ENCODE measurements at regions not wholly inside any gene's neighbourhood (a gene's known extent, or its start where the extent isn't known, plus 50 kb on each side); places are given as distances from the start of the nearest gene placed in this dataset.

- Mint-ChIP-seq H3K36me3 (ENCODE audit: unreplicated experiment) (peaks cover 5% of the 10 kb centered on the region), H3K9me3 (ENCODE audit: unreplicated experiment) (peaks cover 4% of the 10 kb centered on the region), H3K4me3 (ENCODE audit: unreplicated experiment) (peak overlapping the region; percentile 2), H3K27ac (ENCODE audit: unreplicated experiment) (no peak overlapping the region), H3K27me3 (ENCODE audit: unreplicated experiment) (no peaks in the 10 kb centered on the region), H3K4me1 (ENCODE audit: low read depth, unreplicated experiment) (peaks cover 17% of the 10 kb centered on the region)
- no peak for DNase-seq
- no peak for TF ChIP-seq CTCF (IDR thresholded peaks at IDR 0.05; ENCODE audit: partially characterized antibody, unreplicated experiment)
Observed at GRCh38 chr5:74469234-74469994, 171.1 kb downstream of the ENC1 start.

DNA sequence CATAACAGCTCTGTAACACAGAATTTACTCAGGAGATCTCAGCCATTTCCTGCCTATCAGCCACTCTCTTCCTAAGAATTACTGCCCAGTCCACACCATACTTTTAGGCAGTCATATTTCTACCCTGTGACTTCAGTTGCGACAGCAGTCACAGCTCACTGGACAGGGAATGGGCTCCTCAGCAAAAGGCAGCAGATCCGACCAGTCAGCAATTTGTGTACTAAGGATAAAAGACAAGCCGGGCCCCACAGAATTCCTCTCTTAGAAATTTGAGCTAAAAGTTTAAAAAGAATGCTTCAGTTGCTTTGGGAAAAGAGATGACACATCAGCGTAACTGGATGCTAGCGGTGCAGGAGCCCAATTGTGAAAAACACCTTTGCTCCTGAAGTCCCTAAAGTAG, 172.1 kb downstream of the ENC1 start:
- Mint-ChIP-seq H3K27me3 (ENCODE audit: unreplicated experiment) (no peaks in the 10 kb centered on the region), H3K27ac (ENCODE audit: unreplicated experiment) (no peak overlapping the region), H3K4me3 (ENCODE audit: unreplicated experiment) (no peak overlapping the region), H3K9me3 (ENCODE audit: unreplicated experiment) (peaks cover 4% of the 10 kb centered on the region), H3K36me3 (ENCODE audit: unreplicated experiment) (peaks cover 5% of the 10 kb centered on the region), H3K4me1 (ENCODE audit: low read depth, unreplicated experiment) (peaks cover 12% of the 10 kb centered on the region)
- DNase-seq: no peak
- TF ChIP-seq CTCF (IDR thresholded peaks at IDR 0.05; ENCODE audit: partially characterized antibody, unreplicated experiment): no peak

DNA sequence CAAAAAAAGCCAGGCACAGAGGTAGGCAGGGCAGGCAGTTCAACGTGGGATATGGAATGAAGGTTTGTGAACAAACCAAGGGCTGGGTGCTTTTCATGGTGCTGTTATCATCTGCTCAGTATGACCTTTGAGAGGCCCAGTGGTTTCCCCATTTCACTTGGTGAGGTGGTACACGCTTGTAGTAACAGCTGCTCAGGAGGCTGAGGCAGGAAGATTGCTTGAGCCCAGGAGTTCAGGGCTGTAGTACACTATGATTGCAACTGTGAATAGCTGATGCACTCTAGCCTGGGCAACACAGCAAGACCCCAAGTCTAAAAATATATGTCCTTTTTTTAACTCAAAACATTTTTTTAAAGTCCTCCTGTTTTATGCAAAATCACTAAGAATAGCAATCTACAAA, 174.8 kb downstream of the ENC1 start:
- Mint-ChIP-seq H3K27me3 (ENCODE audit: unreplicated experiment) (no peaks in the 10 kb centered on the region), H3K27ac (ENCODE audit: unreplicated experiment) (no peak overlapping the region), H3K36me3 (ENCODE audit: unreplicated experiment) (peaks cover 5% of the 10 kb centered on the region), H3K9me3 (ENCODE audit: unreplicated experiment) (peaks cover 4% of the 10 kb centered on the region), H3K4me1 (ENCODE audit: low read depth, unreplicated experiment) (peaks cover 16% of the 10 kb centered on the region), H3K4me3 (ENCODE audit: unreplicated experiment) (no peak overlapping the region)
- TF ChIP-seq CTCF (IDR thresholded peaks at IDR 0.05; ENCODE audit: partially characterized antibody, unreplicated experiment): no peak
- DNase-seq: no peak

- no peak for DNase-seq
- TF ChIP-seq CTCF (IDR thresholded peaks at IDR 0.05; ENCODE audit: partially characterized antibody, unreplicated experiment): no peak
- H3K27ac Mint-ChIP-seq (ENCODE audit: unreplicated experiment): no peak overlapping the region
- H3K36me3 Mint-ChIP-seq (ENCODE audit: unreplicated experiment): peaks cover 5% of the 10 kb centered on the region
- no peak overlapping the region for H3K4me3 Mint-ChIP-seq (ENCODE audit: unreplicated experiment)
- peaks cover 13% of the 10 kb centered on the region for H3K4me1 Mint-ChIP-seq (ENCODE audit: low read depth, unreplicated experiment)
- H3K9me3 Mint-ChIP-seq (ENCODE audit: unreplicated experiment): peaks cover 4% of the 10 kb centered on the region
- no peaks in the 10 kb centered on the region for H3K27me3 Mint-ChIP-seq (ENCODE audit: unreplicated experiment)
Observed at GRCh38 chr5:74464512-74465209, 175.9 kb downstream of the ENC1 start.

- Mint-ChIP-seq H3K27me3 (ENCODE audit: unreplicated experiment) (no peaks in the 10 kb centered on the region), H3K4me1 (ENCODE audit: low read depth, unreplicated experiment) (peaks cover 5% of the 10 kb centered on the region), H3K27ac (ENCODE audit: unreplicated experiment) (no peak overlapping the region), H3K4me3 (ENCODE audit: unreplicated experiment) (no peak overlapping the region), H3K9me3 (ENCODE audit: unreplicated experiment) (no peaks in the 10 kb centered on the region), H3K36me3 (ENCODE audit: unreplicated experiment) (no peaks in the 10 kb centered on the region)
- no peak for DNase-seq
- no peak for TF ChIP-seq CTCF (IDR thresholded peaks at IDR 0.05; ENCODE audit: partially characterized antibody, unreplicated experiment)
Observed at GRCh38 chr5:74462356-74462755, 178.2 kb downstream of the ENC1 start.
